ENCODE measurements at regions not wholly inside any gene's neighbourhood (a gene's known extent, or its start where the extent isn't known, plus 50 kb on each side); places are given as distances from the start of the nearest gene placed in this dataset.
"Not testable (repeated sequence)": the region's sequence is repeated elsewhere in the genome, so short reads cannot be mapped to it uniquely, and the experiment has no call there.

- no peak for DNase-seq
These were observed 154.0 kb downstream of the TRIM27 start for GRCh38 chr6:28769626-28770402.

DNA sequence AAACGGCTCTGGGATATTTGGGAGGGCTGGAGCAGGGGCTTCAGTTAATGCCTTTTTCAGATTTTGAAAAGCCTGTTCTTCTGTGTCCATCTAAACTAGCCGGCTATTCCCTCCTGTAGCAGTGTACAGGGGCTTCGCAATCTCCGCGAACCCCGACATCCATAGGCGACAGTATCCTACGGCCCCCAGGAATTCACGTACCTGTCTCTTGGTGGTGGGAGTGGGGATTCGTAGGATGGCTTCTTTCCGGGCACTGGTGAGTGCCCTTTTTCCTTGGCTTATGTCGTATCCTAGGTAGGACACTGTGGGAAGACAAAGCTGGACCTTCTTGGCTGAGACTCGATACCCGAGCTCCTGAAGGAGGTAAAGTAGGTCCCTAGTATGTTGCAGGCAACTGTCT, 153.1 kb downstream of the TRIM27 start:
- no peak for DNase-seq

DNA sequence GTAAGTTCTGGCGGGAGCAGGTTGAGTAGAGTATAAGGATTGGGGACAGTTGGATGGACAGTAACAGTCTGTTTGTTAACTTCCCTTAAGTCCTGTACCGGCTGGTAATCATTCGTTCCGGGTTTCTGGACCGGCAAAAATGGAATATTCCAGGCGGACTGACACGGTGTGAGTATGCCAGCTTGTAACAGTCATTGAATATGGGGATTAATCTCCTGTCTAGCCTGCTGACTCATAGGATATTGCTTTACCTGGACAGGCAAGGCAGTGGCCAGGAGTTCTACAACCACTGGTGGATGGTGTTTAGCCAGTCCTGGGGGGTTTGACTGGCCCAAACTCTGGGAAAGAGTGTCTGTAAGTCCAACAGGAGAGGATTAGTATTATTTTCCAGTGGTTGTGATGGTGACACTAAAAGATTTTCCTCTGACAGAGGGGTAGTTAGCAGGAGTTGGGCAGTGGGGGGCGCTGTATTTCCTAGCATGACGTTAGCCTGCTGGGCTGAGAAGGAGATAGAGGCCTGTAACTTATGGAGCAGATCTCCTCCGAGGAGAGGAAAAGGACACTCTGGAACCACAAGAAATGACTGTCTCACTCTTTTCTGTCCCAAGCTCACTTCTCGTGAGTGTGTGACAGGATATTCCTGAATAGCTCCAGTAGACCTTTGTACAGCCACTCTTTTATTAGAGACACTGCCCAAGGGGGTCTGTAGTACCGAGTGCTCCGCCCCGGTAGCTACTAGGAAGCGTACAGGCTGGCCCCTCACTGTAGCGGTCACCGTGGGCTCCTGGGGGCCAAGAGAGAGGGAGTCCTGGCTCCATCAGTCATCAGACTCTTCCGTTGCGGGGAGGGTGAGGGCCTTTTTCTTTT, 152.2 kb downstream of the TRIM27 start:
- DNase-seq, result no peak

GRCh38 chr6:28772480-28773381, 151.1 kb downstream of the TRIM27 start:
- DNase-seq, result no peak

- DNase-seq, result no peak
These were observed 149.3 kb downstream of the TRIM27 start for GRCh38 chr6:28774292-28775051.

DNA sequence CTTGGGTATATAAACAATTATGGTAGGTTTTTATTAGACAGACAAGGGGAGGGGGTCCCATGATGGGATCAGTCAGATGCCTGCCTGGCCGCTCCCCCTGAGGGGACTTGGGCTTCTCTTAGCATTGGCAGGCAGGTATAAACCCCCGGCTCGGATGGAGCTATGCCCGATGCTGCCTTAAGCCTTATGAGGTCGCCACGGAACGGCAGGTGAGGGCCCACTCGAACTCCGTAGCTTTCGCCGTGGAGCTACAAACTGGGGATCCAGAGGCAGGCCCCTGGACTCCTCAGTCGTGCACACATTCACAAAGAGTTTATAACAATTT, 148.8 kb downstream of the TRIM27 start:
- no peak for DNase-seq

DNA sequence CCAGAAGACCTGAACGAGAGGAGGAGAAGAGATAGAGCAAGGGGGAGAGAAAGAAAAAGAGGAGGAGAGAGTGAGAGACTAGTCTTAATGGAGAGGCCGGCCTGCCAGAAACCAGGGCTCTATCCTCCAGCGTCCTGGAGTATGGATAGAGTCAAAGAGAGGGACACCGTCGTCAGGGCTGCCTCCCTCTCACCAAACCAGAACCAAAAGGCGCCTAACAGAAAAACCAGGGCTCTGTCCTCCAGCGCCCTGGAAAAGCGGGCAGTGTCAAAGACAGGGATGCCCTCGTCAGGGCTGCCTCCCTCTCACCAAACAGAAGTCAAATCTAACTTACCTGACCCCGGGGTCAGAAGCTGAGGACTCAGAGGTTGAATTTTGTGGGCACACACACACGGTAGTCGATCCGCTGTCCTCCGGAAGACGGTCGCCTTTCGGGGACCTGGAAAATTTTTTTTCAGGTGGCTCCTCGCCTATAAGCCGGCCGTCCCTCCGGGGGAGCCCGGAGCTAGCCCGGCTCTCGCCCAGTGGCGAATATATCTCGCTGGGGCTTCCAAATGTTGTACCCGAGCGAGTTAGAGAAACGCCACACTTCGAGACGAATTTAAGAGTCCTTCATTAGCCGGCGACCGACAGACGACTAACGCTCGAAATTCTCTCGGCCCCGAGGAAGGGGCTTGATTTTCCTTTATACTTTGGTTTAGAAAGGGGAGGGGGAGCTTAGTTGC, 148.2 kb downstream of the TRIM27 start:
- no peak for DNase-seq

DNA sequence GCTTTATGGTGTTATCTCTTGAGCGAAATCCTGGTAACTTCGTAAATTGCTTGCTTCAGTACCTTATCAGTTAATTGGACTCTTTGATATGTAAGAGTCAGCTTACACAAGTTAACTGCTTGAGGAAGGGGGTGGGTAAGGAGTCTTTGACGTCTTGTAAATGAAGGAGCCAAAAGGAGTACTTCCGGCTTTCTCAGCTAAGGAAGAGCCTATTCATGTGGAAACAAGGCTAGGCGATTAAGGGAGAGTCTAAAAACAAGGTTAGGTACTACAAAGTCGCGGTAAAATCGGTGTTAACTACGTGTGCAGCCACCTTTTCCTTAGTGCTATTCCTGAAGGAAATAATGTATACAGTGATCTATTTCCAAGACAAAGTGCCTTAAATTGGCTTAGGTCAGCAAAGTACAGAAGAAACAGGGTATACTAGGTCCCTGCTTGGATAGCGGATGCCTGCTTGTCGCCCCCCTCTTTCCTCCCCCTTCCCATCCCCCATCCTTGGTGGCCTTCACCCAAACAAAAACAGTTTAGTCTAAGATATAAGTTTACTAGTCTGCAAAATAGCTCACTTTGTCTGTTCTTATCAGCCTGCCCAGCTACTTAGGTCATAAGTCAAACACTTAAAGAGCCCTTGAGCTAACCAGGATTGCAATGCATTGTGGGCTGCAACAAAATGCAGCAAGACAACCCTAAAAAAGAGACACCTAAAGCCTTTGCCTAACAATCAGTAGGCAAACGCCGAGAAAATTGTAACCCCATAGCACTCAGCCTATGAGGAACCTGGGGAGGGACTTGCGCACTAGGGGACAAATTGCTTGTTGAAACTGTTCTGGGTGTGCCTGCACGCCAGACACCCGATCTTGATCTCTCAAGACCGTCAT, 147.3 kb downstream of the TRIM27 start:
- no peak for DNase-seq

- DNase-seq, result no peak
These were observed 146.7 kb downstream of the TRIM27 start for GRCh38 chr6:28777147-28777461.

- no peak for DNase-seq
These were observed 141.6 kb downstream of the TRIM27 start for GRCh38 chr6:28782113-28782673.

DNA sequence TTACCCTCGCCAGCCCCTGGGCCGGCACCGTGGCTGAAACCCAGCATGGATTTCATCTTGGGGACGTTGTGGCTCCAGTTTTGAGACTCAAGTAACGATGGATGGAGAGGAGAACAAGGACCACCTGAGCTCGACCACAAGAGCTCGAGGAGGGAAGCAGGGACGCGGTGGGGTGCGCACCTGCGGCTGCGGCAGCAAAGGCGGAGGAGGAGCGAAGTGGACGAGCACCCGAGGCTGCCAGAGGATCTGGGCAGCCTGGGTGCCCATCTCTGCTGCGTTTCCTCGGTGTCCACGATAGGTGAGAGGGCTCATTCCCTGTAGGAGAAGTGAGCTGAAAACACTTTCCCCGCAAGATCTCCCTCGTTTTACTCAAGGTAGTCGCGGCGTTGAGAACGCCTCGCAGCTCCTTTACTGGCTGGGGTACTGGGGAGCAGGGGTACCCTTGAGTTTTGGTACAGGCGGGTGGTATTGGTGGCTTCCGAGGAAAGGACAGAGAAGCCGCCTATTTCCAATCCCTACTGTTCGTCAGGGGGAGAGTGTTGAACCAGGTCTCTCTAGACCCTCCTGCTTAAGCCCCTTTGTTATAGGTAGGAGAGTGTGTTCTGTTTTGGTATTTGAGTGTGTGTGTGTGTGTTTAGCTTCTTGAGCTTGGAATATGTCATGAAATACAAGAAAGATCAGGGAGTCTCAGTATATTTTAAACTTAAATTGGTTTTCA, 137.7 kb downstream of the TRIM27 start:
- DNase-seq, result no peak

GRCh38 chr6:28789553-28790083, 134.2 kb downstream of the TRIM27 start:
- DNase-seq, result peak; percentile 78

- no peak for DNase-seq
These were observed 132.8 kb downstream of the TRIM27 start for GRCh38 chr6:28791002-28791383.

DNA sequence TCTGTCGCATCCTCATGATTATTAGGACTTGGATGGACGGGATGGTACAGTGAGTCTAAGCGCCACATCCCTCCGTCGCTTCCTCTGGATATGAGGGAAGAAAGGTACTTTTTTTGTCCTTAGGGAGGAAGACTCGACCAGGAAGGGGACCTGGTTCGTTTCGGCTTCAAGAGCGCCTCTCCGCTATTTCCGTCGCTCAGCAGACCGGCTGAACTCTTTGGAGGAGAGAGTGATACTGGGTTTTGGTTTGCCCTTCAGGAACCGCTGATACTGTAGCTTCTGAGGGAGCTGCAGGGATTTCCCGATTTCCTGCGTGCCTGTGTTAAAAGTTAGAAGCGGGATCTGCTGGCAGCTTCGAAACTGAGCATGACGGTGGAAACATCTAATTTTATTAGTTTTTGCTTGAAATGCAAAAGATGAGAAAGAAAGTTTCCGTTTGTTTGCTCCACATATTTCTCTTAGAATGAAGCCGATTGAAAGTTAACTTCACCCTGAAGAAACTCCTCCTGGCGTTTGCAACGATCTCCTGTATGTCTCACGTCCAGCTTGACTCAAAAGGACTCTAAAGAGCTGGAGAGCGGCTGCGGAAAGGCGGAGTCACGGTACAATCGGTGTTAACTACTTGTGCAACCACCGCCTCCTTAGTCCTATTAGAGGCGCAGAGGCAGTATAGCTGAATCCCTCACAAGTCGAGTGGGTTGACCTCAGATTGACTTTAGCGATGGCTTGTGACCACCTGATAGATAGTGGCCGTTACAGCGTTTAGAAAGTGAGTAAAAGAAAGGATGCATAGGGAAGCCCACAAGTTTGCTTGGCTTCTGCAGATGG, 129.4 kb downstream of the TRIM27 start:
- peak; percentile 38 for DNase-seq

- DNase-seq, result not testable (repeated sequence)
These were observed 123.1 kb downstream of the TRIM27 start for GRCh38 chr6:28800647-28801046.

DNA sequence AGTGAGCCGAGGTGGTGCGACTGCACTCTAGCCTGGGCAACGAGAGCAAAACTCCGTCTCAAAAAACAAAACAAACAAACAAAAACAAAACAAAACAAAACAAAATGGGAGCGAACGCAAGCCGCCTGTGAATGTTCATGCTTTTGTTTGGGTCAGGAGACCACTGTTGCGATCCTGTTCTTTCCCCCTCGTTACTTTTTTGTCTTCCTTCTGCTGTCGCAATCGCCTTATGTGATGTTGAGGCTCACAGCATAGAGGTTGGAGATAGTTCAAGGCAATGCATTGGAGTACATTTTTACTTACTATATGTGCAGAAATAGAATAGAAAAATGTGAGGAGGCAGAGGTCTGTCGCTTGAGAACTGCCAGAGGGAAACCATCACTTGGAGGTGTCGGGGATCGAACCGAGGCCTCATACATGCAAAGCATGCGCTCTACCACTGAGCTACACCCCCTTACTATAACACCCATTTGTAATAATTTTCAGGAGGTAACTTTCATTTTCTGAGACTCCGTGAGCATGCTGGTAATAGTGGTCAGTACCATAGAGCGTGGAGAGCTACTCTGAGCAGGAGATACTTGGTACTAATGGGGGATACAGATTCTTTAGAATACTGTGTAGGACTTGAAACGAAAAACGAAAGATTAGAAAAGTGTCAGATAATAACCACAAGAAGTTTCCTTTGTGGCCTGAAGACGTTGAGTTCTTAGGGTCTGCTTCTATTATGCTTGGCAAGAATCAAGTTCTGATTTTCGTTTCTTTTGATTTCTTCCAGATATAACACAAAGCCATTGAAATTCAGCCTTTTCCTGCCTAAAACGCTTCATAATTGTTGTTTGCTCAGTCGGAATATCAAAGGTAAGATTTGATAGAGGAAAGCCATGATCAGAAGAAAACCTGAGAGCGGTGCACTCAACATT, 121.1 kb downstream of the TRIM27 start:
- no peak for DNase-seq

- no peak for DNase-seq
These were observed 120.5 kb downstream of the TRIM27 start for GRCh38 chr6:28803337-28803709.
